ENCODE measurements at regions not wholly inside any gene's neighbourhood (a gene's known extent, or its start where the extent isn't known, plus 50 kb on each side); places are given as distances from the start of the nearest gene placed in this dataset.

DNA sequence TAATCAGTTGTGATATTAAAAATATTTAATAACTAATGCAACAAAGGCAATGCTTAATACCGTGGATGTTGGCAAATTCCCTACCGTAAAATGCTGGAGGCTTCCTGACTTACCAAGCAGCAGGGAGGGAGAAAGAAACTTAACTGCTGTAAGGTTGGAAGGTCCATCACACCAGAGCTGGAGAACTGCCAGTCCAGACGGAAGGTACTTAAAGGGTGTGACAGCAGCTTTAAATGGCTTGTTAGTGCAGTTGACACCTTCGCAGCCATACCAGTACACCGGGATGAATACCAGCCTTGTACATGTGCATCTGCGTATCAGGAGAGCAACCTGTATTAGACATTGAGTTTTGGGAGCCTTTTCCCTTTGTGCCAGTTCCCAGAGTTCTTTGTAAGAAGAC, 269.5 kb upstream of the NCAM2 start:
- DNase-seq: no peak

- no peak for DNase-seq
Observed at GRCh38 chr21:20729376-20729775, 268.8 kb upstream of the NCAM2 start.

- DNase-seq: no peak
Observed at GRCh38 chr21:20730441-20730840, 267.8 kb upstream of the NCAM2 start.

DNA sequence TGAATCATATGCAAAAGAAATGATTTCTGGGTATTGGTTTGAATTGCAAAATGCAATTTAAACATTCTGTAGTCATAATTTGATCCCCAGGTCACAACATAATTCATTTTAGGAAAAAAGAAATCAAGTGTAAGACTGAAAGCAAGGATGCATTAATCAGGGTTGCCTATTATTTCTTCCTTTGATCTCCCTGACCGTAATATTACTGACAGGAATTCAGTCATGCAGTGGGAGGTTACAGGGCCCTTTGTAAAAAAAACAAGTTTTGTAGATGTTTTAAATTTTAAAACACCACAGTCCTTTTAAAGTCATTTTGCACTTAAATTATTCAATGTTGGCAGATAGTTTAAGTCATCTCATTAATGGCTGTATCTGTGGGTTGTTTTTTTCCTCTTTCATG, 263.0 kb upstream of the NCAM2 start:
- DNase-seq: no peak

GRCh38 chr21:20737227-20737913, 260.8 kb upstream of the NCAM2 start:
- DNase-seq: no peak

DNA sequence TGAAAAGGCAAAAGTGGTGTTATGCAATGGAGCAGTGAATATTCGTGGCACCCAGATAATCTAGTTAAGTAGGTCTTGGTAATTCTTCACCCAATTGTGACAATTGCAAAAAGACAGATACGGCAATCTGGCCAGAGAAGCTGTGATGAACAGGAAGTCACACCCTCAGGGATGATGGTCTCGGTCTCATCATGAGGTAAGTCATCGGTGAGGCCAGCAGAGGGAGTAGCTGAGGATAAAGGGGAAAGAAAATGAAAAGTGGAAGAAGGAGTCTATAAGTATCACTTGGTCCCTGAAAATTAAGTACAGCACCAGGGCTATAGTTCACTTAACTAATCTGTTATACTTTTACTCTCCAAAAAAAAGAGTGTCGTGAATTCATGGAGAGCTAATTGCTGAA, 258.8 kb upstream of the NCAM2 start:
- DNase-seq: no peak

GRCh38 chr21:20741445-20741844, 256.8 kb upstream of the NCAM2 start:
- DNase-seq: no peak

GRCh38 chr21:20760221-20760620, 238.0 kb upstream of the NCAM2 start:
- no peak for DNase-seq

DNA sequence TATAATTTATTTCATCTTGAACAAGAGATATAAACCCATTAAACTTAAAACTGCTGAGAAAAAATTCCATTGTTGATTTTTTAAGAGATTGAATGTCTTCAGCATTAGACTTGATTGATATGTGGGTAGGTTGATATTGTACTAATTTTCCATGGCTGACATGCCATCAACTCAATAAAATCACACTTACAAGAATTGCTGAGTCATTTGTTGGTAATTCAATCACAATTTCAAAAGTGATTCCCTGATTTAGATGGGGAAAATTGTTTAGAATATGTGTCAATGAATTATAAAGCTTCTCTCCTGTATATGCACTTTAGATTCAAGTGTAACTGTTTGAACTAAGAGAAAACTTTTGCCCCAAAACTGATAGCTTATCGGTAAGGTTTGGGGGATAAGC, 223.5 kb upstream of the NCAM2 start:
- no peak for DNase-seq

GRCh38 chr21:20779321-20779720, 218.9 kb upstream of the NCAM2 start:
- DNase-seq: no peak

DNA sequence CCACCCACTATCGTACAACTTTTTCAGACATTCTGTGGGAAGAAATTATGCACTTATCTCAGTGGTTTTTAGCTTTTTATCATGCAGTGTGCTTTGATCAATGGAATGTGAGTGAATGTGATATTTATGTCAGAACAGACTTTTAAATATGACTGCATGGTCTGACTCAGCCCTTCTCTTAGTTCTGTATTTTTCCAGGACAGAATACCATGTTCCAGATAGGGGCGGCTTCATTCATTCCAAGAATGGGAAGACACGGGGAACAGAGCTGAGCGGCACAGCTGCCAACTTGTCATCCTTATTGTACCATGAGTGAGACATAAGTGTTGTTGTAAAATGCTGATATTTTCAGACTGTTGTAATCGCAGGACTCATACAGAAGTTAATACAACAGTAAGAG, 214.6 kb upstream of the NCAM2 start:
- no peak for DNase-seq

DNA sequence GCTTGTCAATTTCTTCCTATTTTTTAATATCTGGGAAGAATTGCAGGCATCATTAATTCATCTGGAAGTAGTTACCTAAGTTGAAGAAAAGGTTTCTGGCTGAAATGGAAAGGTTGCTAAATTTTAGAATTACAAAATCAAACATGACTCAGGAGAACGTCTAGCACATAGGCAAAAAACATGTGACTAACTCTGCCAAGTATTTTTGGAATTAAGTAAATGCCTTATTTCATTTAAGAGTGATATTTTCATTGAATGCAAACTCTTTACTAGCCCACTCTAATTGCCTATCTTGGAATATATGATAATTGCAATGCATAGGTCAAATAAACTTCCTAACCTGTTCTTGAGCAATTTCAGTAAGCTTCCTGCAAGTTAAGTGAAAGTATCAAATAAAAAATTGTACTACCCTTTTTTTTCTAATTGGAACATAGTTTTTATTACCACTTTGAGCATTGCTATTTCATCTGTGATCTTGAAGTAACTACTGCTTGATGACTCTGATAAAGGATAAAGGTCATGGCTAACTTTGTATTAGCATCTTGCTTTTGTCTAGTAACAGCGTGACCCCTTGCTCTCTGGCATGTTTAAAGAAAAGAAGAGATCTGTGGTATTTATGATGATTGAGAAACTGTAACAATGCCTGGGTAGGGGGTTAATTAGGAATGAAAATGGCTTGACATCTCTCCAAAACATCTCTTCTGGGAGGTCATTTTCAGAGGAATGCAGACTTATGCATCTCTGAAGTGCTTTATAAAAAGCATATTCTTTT, 208.3 kb upstream of the NCAM2 start:
- DNase-seq: no peak

DNA sequence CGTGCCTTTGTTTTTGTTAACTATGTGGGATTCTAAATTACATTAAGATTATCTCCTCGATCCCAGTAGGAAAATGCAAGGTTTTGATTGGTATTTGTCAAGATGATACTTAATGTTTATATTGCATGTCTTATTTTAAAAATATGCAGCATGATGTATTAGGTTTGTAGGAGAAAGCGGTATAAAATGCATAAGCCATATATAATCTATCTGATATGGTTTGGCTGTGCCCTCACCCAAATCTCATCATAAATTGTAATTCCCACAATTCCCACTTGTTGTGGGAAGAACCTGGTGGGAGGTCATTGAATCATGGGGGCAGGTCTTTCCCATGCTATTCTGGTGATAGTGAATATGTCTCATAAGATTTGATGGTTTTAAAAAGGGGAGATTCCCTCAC, 198.1 kb upstream of the NCAM2 start:
- DNase-seq: no peak

DNA sequence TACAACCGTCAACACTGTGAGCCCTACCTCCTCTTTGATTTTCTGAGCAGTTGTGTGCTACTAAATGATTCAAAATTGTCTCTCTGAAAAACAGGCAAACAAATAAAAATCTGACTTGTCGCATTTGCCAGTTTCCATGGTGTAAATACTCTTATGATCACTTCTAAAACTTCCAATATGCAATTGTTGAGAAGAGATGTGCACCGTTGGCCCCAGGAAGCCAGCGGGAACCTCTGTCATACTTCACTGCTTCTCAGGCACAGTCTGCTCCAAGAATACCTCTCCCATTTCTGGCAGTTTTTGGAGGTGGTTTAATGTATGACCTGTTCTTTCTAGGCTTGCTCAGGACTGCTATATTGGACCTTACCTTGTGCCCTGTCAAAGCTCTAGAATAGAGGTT, 196.0 kb upstream of the NCAM2 start:
- DNase-seq: no peak

- DNase-seq: no peak
Observed at GRCh38 chr21:20802631-20803260, 195.5 kb upstream of the NCAM2 start.

DNA sequence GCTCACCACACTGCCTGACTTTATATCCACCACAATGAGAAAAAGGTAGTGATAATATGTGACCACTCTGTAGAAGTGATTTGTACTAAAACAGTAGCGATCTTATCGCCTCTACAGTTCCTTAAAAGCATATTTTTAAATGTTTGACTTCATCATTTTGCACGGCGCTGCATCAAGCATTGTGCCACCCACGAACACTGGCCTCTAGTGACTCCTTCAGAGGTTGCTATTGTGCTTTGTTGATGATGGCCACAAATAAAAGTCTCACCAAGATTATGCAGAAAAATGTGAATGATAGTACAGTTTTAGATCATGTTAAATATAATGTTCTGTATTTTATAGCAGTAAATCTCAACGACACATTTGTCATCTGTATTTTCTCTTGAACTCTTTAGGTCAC, 186.5 kb upstream of the NCAM2 start:
- DNase-seq: no peak

- DNase-seq: no peak
Observed at GRCh38 chr21:20814090-20814489, 184.1 kb upstream of the NCAM2 start.

GRCh38 chr21:20822666-20823065, 175.5 kb upstream of the NCAM2 start:
- no peak for DNase-seq

- no peak for DNase-seq
Observed at GRCh38 chr21:20852866-20853265, 145.3 kb upstream of the NCAM2 start.

GRCh38 chr21:20856926-20857325, 141.3 kb upstream of the NCAM2 start:
- no peak for DNase-seq

GRCh38 chr21:20874202-20874601, 124.0 kb upstream of the NCAM2 start:
- no peak for DNase-seq

GRCh38 chr21:20875742-20876141, 122.5 kb upstream of the NCAM2 start:
- DNase-seq: no peak

GRCh38 chr21:20877976-20878375, 120.2 kb upstream of the NCAM2 start:
- no peak for DNase-seq
